ENCODE measurements at regions not wholly inside any gene's neighbourhood (a gene's known extent, or its start where the extent isn't known, plus 50 kb on each side); places are given as distances from the start of the nearest gene placed in this dataset.
"Not testable (repeated sequence)": the region's sequence is repeated elsewhere in the genome, so short reads cannot be mapped to it uniquely, and the experiment has no call there.

GRCh38 chr7:20466543-20467021 is 135.9 kb downstream of the ITGB8 start:
- no peak for DNase-seq (ENCODE audit: low read depth, low spot score)

- no peak for DNase-seq (ENCODE audit: low read depth, low spot score)
Measured at GRCh38 chr7:20470082-20470481, 139.4 kb downstream of the ITGB8 start.

GRCh38 chr7:20470726-20471125 is 140.0 kb downstream of the ITGB8 start:
- DNase-seq (ENCODE audit: low read depth, low spot score): no peak

- DNase-seq (ENCODE audit: low read depth, low spot score): no peak
Measured at GRCh38 chr7:20474249-20474648, 141.2 kb upstream of the ABCB5 start.

GRCh38 chr7:20475756-20476155 is 139.7 kb upstream of the ABCB5 start:
- no peak for DNase-seq (ENCODE audit: low read depth, low spot score)

- DNase-seq (ENCODE audit: low read depth, low spot score): no peak
Measured at GRCh38 chr7:20477067-20477466, 138.4 kb upstream of the ABCB5 start.

- no peak for DNase-seq (ENCODE audit: low read depth, low spot score)
Measured at GRCh38 chr7:20479706-20480105, 135.8 kb upstream of the ABCB5 start.

- no peak for DNase-seq (ENCODE audit: low read depth, low spot score)
Measured at GRCh38 chr7:20482071-20482470, 133.4 kb upstream of the ABCB5 start.

GRCh38 chr7:20484356-20484755 is 131.1 kb upstream of the ABCB5 start:
- no peak for DNase-seq (ENCODE audit: low read depth, low spot score)

GRCh38 chr7:20488850-20489249 is 126.6 kb upstream of the ABCB5 start:
- DNase-seq (ENCODE audit: low read depth, low spot score): no peak

GRCh38 chr7:20491284-20491683 is 124.2 kb upstream of the ABCB5 start:
- DNase-seq (ENCODE audit: low read depth, low spot score): no peak

GRCh38 chr7:20494566-20494965 is 120.9 kb upstream of the ABCB5 start:
- DNase-seq (ENCODE audit: low read depth, low spot score): no peak

GRCh38 chr7:20501473-20501872 is 114.0 kb upstream of the ABCB5 start:
- not testable (repeated sequence) for DNase-seq (ENCODE audit: low read depth, low spot score)

- no peak for DNase-seq (ENCODE audit: low read depth, low spot score)
Measured at GRCh38 chr7:20503278-20503950, 112.1 kb upstream of the ABCB5 start.

- DNase-seq (ENCODE audit: low read depth, low spot score): no peak
Measured at GRCh38 chr7:20504060-20504459, 111.4 kb upstream of the ABCB5 start.

GRCh38 chr7:20506175-20506574 is 109.3 kb upstream of the ABCB5 start:
- no peak for DNase-seq (ENCODE audit: low read depth, low spot score)

GRCh38 chr7:20507157-20507556 is 108.3 kb upstream of the ABCB5 start:
- DNase-seq (ENCODE audit: low read depth, low spot score): no peak

- DNase-seq (ENCODE audit: low read depth, low spot score): no peak
Measured at GRCh38 chr7:20508109-20508508, 107.4 kb upstream of the ABCB5 start.

- DNase-seq (ENCODE audit: low read depth, low spot score): no peak
Measured at GRCh38 chr7:20509892-20510572, 105.4 kb upstream of the ABCB5 start.

- DNase-seq (ENCODE audit: low read depth, low spot score): no peak
Measured at GRCh38 chr7:20510573-20510900, 104.9 kb upstream of the ABCB5 start.

GRCh38 chr7:20513341-20513740 is 102.1 kb upstream of the ABCB5 start:
- no peak for DNase-seq (ENCODE audit: low read depth, low spot score)

- no peak for DNase-seq (ENCODE audit: low read depth, low spot score)
Measured at GRCh38 chr7:20513897-20514296, 101.6 kb upstream of the ABCB5 start.

GRCh38 chr7:20514364-20514763 is 101.1 kb upstream of the ABCB5 start:
- peak; percentile 91 for DNase-seq (ENCODE audit: low read depth, low spot score)
